ENCODE measurements at regions not wholly inside any gene's neighbourhood (a gene's known extent, or its start where the extent isn't known, plus 50 kb on each side); places are given as distances from the start of the nearest gene placed in this dataset.
A peak's percentile ranks its signal among the peaks of the same experiment; 100 is the strongest.
"Not testable (repeated sequence)": the region's sequence is repeated elsewhere in the genome, so short reads cannot be mapped to it uniquely, and the experiment has no call there.

DNA sequence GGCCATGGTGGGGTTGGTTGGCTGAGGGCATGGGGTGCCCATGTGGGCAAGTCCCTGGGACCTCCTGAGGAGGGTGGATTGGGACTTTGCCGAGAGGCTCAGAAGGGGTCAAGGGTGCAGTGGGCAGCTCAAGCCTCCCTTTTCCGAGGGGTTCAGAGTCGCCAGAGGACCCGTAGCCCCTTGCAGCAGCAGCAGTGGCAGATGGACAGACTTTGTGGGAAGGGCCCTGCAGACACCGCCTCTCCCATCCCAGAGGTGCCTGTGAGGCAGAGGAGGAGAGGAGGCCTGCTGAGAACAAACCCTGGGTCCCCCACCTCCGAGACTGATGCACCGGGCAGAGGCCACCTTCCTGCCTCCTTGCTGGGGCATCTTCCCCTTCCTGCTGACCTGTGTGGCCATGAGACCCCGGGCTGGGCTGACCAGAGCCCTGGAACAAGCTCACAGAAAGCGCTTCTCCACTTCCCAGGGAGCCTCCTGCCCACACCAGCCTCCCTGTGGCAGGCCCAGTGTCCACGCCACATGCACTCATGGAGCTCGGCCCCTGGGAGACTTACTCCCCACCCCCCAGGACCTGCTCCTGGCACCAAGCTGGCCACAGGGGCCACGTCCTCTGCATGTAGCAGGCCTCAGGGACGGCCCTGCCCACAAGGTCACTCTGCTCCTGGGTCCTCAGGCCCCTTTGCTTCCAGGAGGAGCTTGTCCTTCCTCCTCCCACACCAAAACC, 116.8 kb downstream of the NPIPB11 start:
- H3K4me1 ChIP-seq (ENCODE audit: control insufficient read depth in 1 of 2, insufficient read depth in 2 of 2, low read length in 2 of 2); H3K36me3 ChIP-seq (ENCODE audit: control insufficient read depth in 1 of 2, insufficient read depth in 2 of 2, low read length in 1 of 2); H3K4me3 ChIP-seq (ENCODE audit: low read length in 2 of 2); H3K9me3 ChIP-seq (ENCODE audit: control insufficient read depth, low read length); ATAC-seq (ENCODE audit: low FRiP score); intact Hi-C loops (cut with DNase I); H3K27me3 ChIP-seq (ENCODE audit: control insufficient read depth in 1 of 2, insufficient read depth in 2 of 2, low read length in 1 of 2); H3K27ac ChIP-seq (ENCODE audit: low read depth in 1 of 2, low read length in 2 of 2): not testable (repeated sequence)
- DNase-seq, result peak in 1 of 2 donors; percentile 62
- 85 to 100% methylated on average over 9 to 13 of the region's 13 CpGs for WGBS, 2 donors

GRCh38 chr16:29288711-29289474, 117.6 kb downstream of the NPIPB11 start:
- intact Hi-C loops (cut with DNase I); H3K4me3 ChIP-seq (ENCODE audit: low read length in 2 of 2); H3K9me3 ChIP-seq (ENCODE audit: control insufficient read depth, low read length); H3K4me1 ChIP-seq (ENCODE audit: control insufficient read depth in 1 of 2, insufficient read depth in 2 of 2, low read length in 2 of 2); H3K27ac ChIP-seq (ENCODE audit: low read depth in 1 of 2, low read length in 2 of 2); ATAC-seq (ENCODE audit: low FRiP score); H3K36me3 ChIP-seq (ENCODE audit: control insufficient read depth in 1 of 2, insufficient read depth in 2 of 2, low read length in 1 of 2); H3K27me3 ChIP-seq (ENCODE audit: control insufficient read depth in 1 of 2, insufficient read depth in 2 of 2, low read length in 1 of 2): not testable (repeated sequence)
- DNase-seq, result peak in 1 of 2 donors; percentile 70
- WGBS, 2 donors, result 88 to 89% methylated on average over 27 to 29 of the region's 29 CpGs

GRCh38 chr16:29287871-29288535, 118.5 kb downstream of the NPIPB11 start:
- H3K4me1 ChIP-seq (ENCODE audit: control insufficient read depth in 1 of 2, insufficient read depth in 2 of 2, low read length in 2 of 2); intact Hi-C loops (cut with DNase I); H3K9me3 ChIP-seq (ENCODE audit: control insufficient read depth, low read length); H3K4me3 ChIP-seq (ENCODE audit: low read length in 2 of 2); H3K36me3 ChIP-seq (ENCODE audit: control insufficient read depth in 1 of 2, insufficient read depth in 2 of 2, low read length in 1 of 2); H3K27me3 ChIP-seq (ENCODE audit: control insufficient read depth in 1 of 2, insufficient read depth in 2 of 2, low read length in 1 of 2); DNase-seq; H3K27ac ChIP-seq (ENCODE audit: low read depth in 1 of 2, low read length in 2 of 2): not testable (repeated sequence)
- WGBS, 2 donors, result 51 to 52% methylated on average over 14 of the region's 14 CpGs
- ATAC-seq (ENCODE audit: low FRiP score), result peak; percentile 30

DNA sequence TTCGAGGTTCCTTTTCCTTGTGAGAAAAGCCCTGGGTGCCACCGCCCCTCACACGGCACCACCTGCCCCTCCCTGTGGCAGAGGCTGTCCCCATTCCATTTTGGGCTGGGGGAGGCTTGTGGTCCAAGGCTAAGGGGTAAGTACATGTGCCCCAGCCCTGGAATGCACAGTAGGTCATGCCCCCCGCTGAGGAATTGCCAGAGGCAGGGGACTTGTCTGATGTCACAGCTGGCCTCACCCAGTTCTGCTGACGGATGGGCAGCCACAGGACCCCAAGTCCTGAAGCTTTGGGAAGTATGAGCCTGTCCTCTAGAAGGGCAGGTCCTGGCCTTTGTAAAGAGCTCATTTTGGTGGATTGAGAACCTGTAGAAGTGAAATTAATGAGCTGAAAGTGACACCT, 119.3 kb downstream of the NPIPB11 start:
- ATAC-seq (ENCODE audit: low FRiP score); DNase-seq; H3K27ac ChIP-seq (ENCODE audit: low read depth in 1 of 2, low read length in 2 of 2); H3K4me1 ChIP-seq (ENCODE audit: control insufficient read depth in 1 of 2, insufficient read depth in 2 of 2, low read length in 2 of 2); H3K27me3 ChIP-seq (ENCODE audit: control insufficient read depth in 1 of 2, insufficient read depth in 2 of 2, low read length in 1 of 2); H3K9me3 ChIP-seq (ENCODE audit: control insufficient read depth, low read length); intact Hi-C loops (cut with DNase I); H3K36me3 ChIP-seq (ENCODE audit: control insufficient read depth in 1 of 2, insufficient read depth in 2 of 2, low read length in 1 of 2); H3K4me3 ChIP-seq (ENCODE audit: low read length in 2 of 2): not testable (repeated sequence)
- 94 to 95% methylated on average over 3 to 5 of the region's 5 CpGs for WGBS, 2 donors

DNA sequence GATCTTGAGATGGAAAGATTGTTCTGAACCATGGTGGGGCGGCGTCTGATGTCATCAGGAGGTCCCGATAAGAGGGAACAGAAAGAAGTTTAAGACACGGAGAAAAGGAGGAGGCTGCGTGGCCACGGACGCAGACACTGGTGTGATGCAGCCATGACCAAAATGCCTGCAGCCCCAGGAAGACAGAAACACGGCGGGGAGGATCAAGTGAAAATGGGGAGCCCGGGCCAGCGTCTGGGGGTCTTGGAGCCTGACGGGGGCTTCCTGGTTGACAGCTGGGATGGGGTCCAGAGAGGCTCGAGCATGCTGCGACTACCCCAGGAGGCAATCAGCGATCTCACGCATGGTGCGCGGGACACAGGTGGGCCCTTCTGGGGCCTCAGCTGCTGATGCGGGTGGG, 119.7 kb downstream of the NPIPB11 start:
- WGBS, 2 donors, result 85 to 97% methylated on average over 17 to 18 of the region's 19 CpGs
- ATAC-seq (ENCODE audit: low FRiP score); H3K9me3 ChIP-seq (ENCODE audit: control insufficient read depth, low read length); H3K27ac ChIP-seq (ENCODE audit: low read depth in 1 of 2, low read length in 2 of 2); H3K27me3 ChIP-seq (ENCODE audit: control insufficient read depth in 1 of 2, insufficient read depth in 2 of 2, low read length in 1 of 2); H3K4me3 ChIP-seq (ENCODE audit: low read length in 2 of 2); H3K36me3 ChIP-seq (ENCODE audit: control insufficient read depth in 1 of 2, insufficient read depth in 2 of 2, low read length in 1 of 2); intact Hi-C loops (cut with DNase I); H3K4me1 ChIP-seq (ENCODE audit: control insufficient read depth in 1 of 2, insufficient read depth in 2 of 2, low read length in 2 of 2): not testable (repeated sequence)
- peak in 1 of 2 donors; percentile 37 for DNase-seq

- intact Hi-C loops (cut with DNase I); H3K9me3 ChIP-seq (ENCODE audit: control insufficient read depth, low read length); H3K4me3 ChIP-seq (ENCODE audit: low read length in 2 of 2); H3K27me3 ChIP-seq (ENCODE audit: control insufficient read depth in 1 of 2, insufficient read depth in 2 of 2, low read length in 1 of 2); H3K4me1 ChIP-seq (ENCODE audit: control insufficient read depth in 1 of 2, insufficient read depth in 2 of 2, low read length in 2 of 2); ATAC-seq (ENCODE audit: low FRiP score); H3K36me3 ChIP-seq (ENCODE audit: control insufficient read depth in 1 of 2, insufficient read depth in 2 of 2, low read length in 1 of 2); DNase-seq; H3K27ac ChIP-seq (ENCODE audit: low read depth in 1 of 2, low read length in 2 of 2): not testable (repeated sequence)
- 82 to 98% methylated on average over 15 of the region's 15 CpGs for WGBS, 2 donors
Measured at GRCh38 chr16:29286161-29286560, 120.3 kb downstream of the NPIPB11 start.

GRCh38 chr16:29285151-29285885, 121.2 kb downstream of the NPIPB11 start:
- H3K4me1 ChIP-seq (ENCODE audit: control insufficient read depth in 1 of 2, insufficient read depth in 2 of 2, low read length in 2 of 2); H3K9me3 ChIP-seq (ENCODE audit: control insufficient read depth, low read length); H3K36me3 ChIP-seq (ENCODE audit: control insufficient read depth in 1 of 2, insufficient read depth in 2 of 2, low read length in 1 of 2); H3K4me3 ChIP-seq (ENCODE audit: low read length in 2 of 2); intact Hi-C loops (cut with DNase I); H3K27ac ChIP-seq (ENCODE audit: low read depth in 1 of 2, low read length in 2 of 2); ATAC-seq (ENCODE audit: low FRiP score); H3K27me3 ChIP-seq (ENCODE audit: control insufficient read depth in 1 of 2, insufficient read depth in 2 of 2, low read length in 1 of 2): not testable (repeated sequence)
- WGBS, 2 donors, result 71 to 72% methylated on average over 25 to 32 of the region's 32 CpGs
- DNase-seq, result peak in 1 of 2 donors; percentile 55

GRCh38 chr16:29284723-29285122, 121.8 kb downstream of the NPIPB11 start:
- DNase-seq; ATAC-seq (ENCODE audit: low FRiP score); H3K27me3 ChIP-seq (ENCODE audit: control insufficient read depth in 1 of 2, insufficient read depth in 2 of 2, low read length in 1 of 2); H3K36me3 ChIP-seq (ENCODE audit: control insufficient read depth in 1 of 2, insufficient read depth in 2 of 2, low read length in 1 of 2); H3K4me1 ChIP-seq (ENCODE audit: control insufficient read depth in 1 of 2, insufficient read depth in 2 of 2, low read length in 2 of 2); H3K4me3 ChIP-seq (ENCODE audit: low read length in 2 of 2); H3K27ac ChIP-seq (ENCODE audit: low read depth in 1 of 2, low read length in 2 of 2); H3K9me3 ChIP-seq (ENCODE audit: control insufficient read depth, low read length); intact Hi-C loops (cut with DNase I): not testable (repeated sequence)
- 85 to 89% methylated on average over 5 of the region's 5 CpGs for WGBS, 2 donors

Measured in aorta (tissue), 5 donors.